Adrenal gland (tissue), 5 donors: ENCODE measurements at regions not wholly inside any gene's neighbourhood (a gene's known extent, or its start where the extent isn't known, plus 50 kb on each side); places are given as distances from the start of the nearest gene placed in this dataset.

Experiments used
- CTCF ChIP-seq, 6 experiments: fragments of 450-650 bp in 4 of 6; fragments of 200-600 bp in 2 of 6; sonication (generic) in 1 of 6; IDR thresholded peaks; 1 replicate in 5 of 6; 2 replicates in 1 of 6; pipeline versions ENCODE4 v1.5.1 to v1.8.0; 2016 to 2021; ENCODE audit warnings: antibody characterized with exemption in 6 of 6, mild to moderate bottlenecking in 2 of 6, moderate library complexity in 1 of 6
- POLR2A ChIP-seq, 2 donors: fragments of 450-650 bp; IDR thresholded peaks; one replicate each; pipeline ENCODE4 v1.6.1; 2017; ENCODE audit warnings: antibody characterized with exemption in 2 of 2, mild to moderate bottlenecking in 2 of 2, moderate library complexity in 1 of 2
- donor health status: DM: no; HTN: no; CAD: no.

GRCh38 chr6:120511712-120512111, 822.6 kb downstream of the TBC1D32 start:
- TF ChIP-seq CTCF (IDR thresholded peaks at IDR 0.05), result no peak
- no peak for TF ChIP-seq POLR2A (IDR thresholded peaks at IDR 0.05)
